ENCODE measurements at regions not wholly inside any gene's neighbourhood (a gene's known extent, or its start where the extent isn't known, plus 50 kb on each side); places are given as distances from the start of the nearest gene placed in this dataset.

DNA sequence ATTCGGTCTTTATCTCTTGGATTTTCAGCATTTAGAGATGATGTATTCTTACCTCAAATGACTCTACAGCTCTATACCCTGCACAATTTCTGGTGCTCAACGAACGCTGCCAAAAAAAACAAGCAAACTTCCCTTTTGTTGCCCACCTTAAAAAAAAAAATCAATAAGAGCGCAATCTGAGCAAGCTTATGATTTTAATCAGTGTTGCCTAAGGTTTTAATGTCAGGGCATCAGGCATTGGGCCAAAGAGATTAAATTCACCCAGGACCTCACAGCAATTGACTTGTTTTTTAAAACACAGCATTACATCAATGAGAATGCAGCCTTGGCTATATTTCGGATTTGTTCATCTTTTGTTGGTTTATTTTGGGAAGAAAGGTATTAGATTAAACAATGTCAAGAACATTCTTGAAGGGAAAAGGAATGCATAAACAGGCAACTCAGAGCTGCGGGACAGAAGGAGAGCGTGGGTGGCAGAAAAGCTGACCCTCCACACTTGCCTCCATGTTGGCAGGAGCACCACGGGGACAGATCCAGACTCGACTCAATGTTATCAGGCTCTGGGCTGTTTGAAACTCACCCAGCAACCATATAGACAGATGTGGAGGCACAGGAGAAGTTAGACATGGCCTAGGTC, 127.5 kb upstream of the DAPK1 start:
- TF ChIP-seq, protein P1, sequence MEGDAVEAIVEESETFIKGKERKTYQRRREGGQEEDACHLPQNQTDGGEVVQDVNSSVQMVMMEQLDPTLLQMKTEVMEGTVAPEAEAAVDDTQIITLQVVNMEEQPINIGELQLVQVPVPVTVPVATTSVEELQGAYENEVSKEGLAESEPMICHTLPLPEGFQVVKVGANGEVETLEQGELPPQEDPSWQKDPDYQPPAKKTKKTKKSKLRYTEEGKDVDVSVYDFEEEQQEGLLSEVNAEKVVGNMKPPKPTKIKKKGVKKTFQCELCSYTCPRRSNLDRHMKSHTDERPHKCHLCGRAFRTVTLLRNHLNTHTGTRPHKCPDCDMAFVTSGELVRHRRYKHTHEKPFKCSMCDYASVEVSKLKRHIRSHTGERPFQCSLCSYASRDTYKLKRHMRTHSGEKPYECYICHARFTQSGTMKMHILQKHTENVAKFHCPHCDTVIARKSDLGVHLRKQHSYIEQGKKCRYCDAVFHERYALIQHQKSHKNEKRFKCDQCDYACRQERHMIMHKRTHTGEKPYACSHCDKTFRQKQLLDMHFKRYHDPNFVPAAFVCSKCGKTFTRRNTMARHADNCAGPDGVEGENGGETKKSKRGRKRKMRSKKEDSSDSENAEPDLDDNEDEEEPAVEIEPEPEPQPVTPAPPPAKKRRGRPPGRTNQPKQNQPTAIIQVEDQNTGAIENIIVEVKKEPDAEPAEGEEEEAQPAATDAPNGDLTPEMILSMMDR (IDR thresholded peaks at IDR 0.05; ENCODE audit: extremely low read depth in 1 of 2, insufficient read depth in 1 of 2, low read depth in 1 of 2, low read length in 2 of 2): no peak
- TF ChIP-seq GATA2 (IDR thresholded peaks at IDR 0.05; ENCODE audit: insufficient read depth, insufficient read length, low read depth, low read length): no peak
- TF ChIP-seq EZH2 (IDR thresholded peaks at IDR 0.05; ENCODE audit: borderline replicate concordance, low read depth, low read length, severe bottlenecking): no peak
- no peak for TF ChIP-seq POLR2AphosphoS5 (IDR thresholded peaks at IDR 0.05; ENCODE audit: insufficient read depth, low read depth, low read length)
- no peak for TF ChIP-seq MYC (IDR thresholded peaks at IDR 0.05; ENCODE audit: low read depth, low read length)
- no peak for TF ChIP-seq POLR2A (IDR thresholded peaks at IDR 0.05; ENCODE audit: low read depth, low read length)
- no peak for TF ChIP-seq FOS (IDR thresholded peaks at IDR 0.05; ENCODE audit: borderline replicate concordance, insufficient read depth, low read length)
- TF ChIP-seq, protein P2, sequence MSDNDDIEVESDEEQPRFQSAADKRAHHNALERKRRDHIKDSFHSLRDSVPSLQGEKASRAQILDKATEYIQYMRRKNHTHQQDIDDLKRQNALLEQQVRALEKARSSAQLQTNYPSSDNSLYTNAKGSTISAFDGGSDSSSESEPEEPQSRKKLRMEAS (IDR thresholded peaks at IDR 0.05; ENCODE audit: insufficient read depth, insufficient read length): no peak

Data from endothelial cell of umbilical vein (primary cell).